GM23338 (cell line): ENCODE measurements at regions not wholly inside any gene's neighbourhood (a gene's known extent, or its start where the extent isn't known, plus 50 kb on each side); places are given as distances from the start of the nearest gene placed in this dataset.

ENCODE experiments used
- ATAC-seq: fragments of 200-7000 bp; cut with Tn5 transposase; 3 replicates; pipeline ENCODE4 v1.9.1; 2020
- DNase-seq: peaks from one replicate; pipeline ENCODE4 v3.0.0-alpha.2; 2015; ENCODE audit warnings: low spot score
- H2AFZ ChIP-seq: fragments of 200-600 bp; sonication (generic); 2 replicates; pipeline ENCODE4 v1.8.0; 2016; ENCODE audit warnings: antibody characterized with exemption, mild to moderate bottlenecking, moderate library complexity
- H3F3A ChIP-seq: fragments of 200-600 bp; sonication (generic); replicated peaks from 2 replicates; pipeline ENCODE4 v1.8.0; 2017; ENCODE audit warnings: antibody characterized with exemption, mixed run types, low read depth
- H3K27ac ChIP-seq: fragments of 200-600 bp; sonication (generic); 2 replicates; pipeline ENCODE4 v1.6.1; 2016; ENCODE audit warnings: low read depth
- H3K27me3 ChIP-seq: fragments of 200-600 bp; sonication (generic); 2 replicates; pipeline ENCODE4 v1.8.0; 2016; ENCODE audit warnings: mild to moderate bottlenecking, mixed run types, moderate library complexity; ENCODE audit not compliant: insufficient read depth
- H3K36me3 ChIP-seq: fragments of 200-600 bp; sonication (generic); 2 replicates; pipeline ENCODE4 v1.8.0; 2016; ENCODE audit warnings: mild to moderate bottlenecking; ENCODE audit not compliant: insufficient read depth
- H3K4me1 ChIP-seq: fragments of 200-600 bp; sonication (generic); 2 replicates; pipeline ENCODE4 v1.8.0; 2016; ENCODE audit warnings: mild to moderate bottlenecking, moderate library complexity; ENCODE audit not compliant: insufficient read depth
- H3K4me2 ChIP-seq: fragments of 200-600 bp; sonication (generic); 2 replicates; pipeline ENCODE4 v1.7.1; 2017; ENCODE audit warnings: mixed run types
- H3K4me3 ChIP-seq: fragments of 200-600 bp; sonication (generic); 2 replicates; pipeline ENCODE4 v1.6.1; 2016; ENCODE audit warnings: mixed run types
- H3K79me2 ChIP-seq: fragments of 200-600 bp; sonication (generic); replicated peaks from 2 replicates; pipeline ENCODE4 v1.8.0; 2017; ENCODE audit warnings: mild to moderate bottlenecking; ENCODE audit not compliant: insufficient read depth
- H3K9me2 ChIP-seq: fragments of 200-600 bp; sonication (generic); 2 replicates; pipeline ENCODE4 v1.8.0; 2017; ENCODE audit not compliant: insufficient read depth
- H4K20me1 ChIP-seq: fragments of 200-600 bp; sonication (generic); replicated peaks from 2 replicates; pipeline ENCODE4 v1.8.0; 2017; ENCODE audit warnings: mild to moderate bottlenecking; ENCODE audit not compliant: insufficient read depth
- H3K27ac Mint-ChIP-seq: 2 replicates; pipeline ENCODE4 v1.8.0; 2020; ENCODE audit warnings: inconsistent platforms, mild to moderate bottlenecking, moderate library complexity, mixed read lengths
- H3K27me3 Mint-ChIP-seq: 3 replicates; pipeline ENCODE4 v1.8.0; 2022; ENCODE audit warnings: low read depth, mild to moderate bottlenecking, moderate library complexity, mixed read lengths, inconsistent platforms; ENCODE audit not compliant: insufficient read depth, poor library complexity
- H3K36me3 Mint-ChIP-seq: 3 replicates; pipeline ENCODE4 v1.8.0; 2021; ENCODE audit warnings: low read depth, mild to moderate bottlenecking, inconsistent platforms, moderate library complexity, mixed read lengths
- H3K4me1 Mint-ChIP-seq: 3 replicates; pipeline ENCODE4 v1.8.0; 2020; ENCODE audit warnings: mild to moderate bottlenecking, inconsistent platforms, mixed read lengths
- H3K4me3 Mint-ChIP-seq: 3 replicates; pipeline ENCODE4 v1.8.0; 2021; ENCODE audit warnings: moderate library complexity, mild to moderate bottlenecking, inconsistent platforms, mixed read lengths
- H3K9me3 Mint-ChIP-seq: 3 replicates; pipeline ENCODE4 v1.8.0; 2020; ENCODE audit warnings: moderate library complexity, mild to moderate bottlenecking, inconsistent platforms, mixed read lengths
- EZH2 ChIP-seq: fragments of 200-600 bp; sonication (generic); IDR thresholded peaks from one replicate; pipeline ENCODE4 v1.8.0; 2017; ENCODE audit warnings: antibody characterized with exemption, mild to moderate bottlenecking, low read depth; ENCODE audit not compliant: unreplicated experiment
- JUNB ChIP-seq: IDR thresholded peaks from one replicate; pipeline ENCODE4 v1.6.1; 2016; ENCODE audit warnings: antibody characterized with exemption; ENCODE audit not compliant: unreplicated experiment
- NANOG ChIP-seq: IDR thresholded peaks from 2 replicates; pipeline ENCODE4 v1.6.1; 2016; ENCODE audit warnings: antibody characterized with exemption, borderline replicate concordance
- ZNF114 ChIP-seq: fragments of 250-450 bp; sonication (Bioruptor Pico); IDR thresholded peaks from 2 replicates; pipeline ENCODE4 v1.5.0; 2020; ENCODE audit warnings: mild to moderate bottlenecking, moderate library complexity
- TF ChIP-seq, protein P1 (sequence below): IDR thresholded peaks from one replicate; pipeline ENCODE4 v1.6.1; 2018; ENCODE audit warnings: antibody characterized with exemption; ENCODE audit not compliant: unreplicated experiment
- TF ChIP-seq, protein P2 (sequence below), 2 experiments: fragments of 200-600 bp in 1 of 2; sonication (generic) in 1 of 2; conservative IDR thresholded peaks; 2 replicates each; pipeline versions ENCODE4 v1.5.1 to v1.6.1; 2016 to 2017; ENCODE audit warnings: antibody characterized with exemption in 2 of 2, low read depth in 2 of 2, mild to moderate bottlenecking in 2 of 2, moderate library complexity in 1 of 2
- TF ChIP-seq, protein P3 (sequence below): IDR thresholded peaks from 2 replicates; pipeline ENCODE4 v1.6.1; 2016; ENCODE audit warnings: antibody characterized with exemption

DNA sequence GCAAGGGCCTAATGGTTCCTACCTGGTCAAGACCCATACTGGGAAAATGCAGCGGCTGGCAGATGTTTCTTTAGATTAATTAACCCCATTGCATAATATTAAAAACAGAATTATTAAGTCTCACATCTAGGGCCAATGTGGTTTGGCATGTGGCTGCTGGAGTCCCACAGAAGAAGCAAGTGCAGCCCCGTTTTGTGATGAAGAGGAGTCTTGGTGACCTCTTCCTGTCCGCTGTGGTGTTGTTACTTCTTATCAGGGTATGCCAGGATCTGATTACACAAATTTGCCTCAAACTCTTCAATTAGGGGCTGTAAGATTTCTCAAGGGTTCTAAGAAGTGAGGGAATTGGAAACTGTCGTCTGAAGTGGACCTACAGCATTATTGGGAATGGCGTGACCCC lies 240.3 kb downstream of the SEC23IP start (continued):
- TF ChIP-seq, protein P1, sequence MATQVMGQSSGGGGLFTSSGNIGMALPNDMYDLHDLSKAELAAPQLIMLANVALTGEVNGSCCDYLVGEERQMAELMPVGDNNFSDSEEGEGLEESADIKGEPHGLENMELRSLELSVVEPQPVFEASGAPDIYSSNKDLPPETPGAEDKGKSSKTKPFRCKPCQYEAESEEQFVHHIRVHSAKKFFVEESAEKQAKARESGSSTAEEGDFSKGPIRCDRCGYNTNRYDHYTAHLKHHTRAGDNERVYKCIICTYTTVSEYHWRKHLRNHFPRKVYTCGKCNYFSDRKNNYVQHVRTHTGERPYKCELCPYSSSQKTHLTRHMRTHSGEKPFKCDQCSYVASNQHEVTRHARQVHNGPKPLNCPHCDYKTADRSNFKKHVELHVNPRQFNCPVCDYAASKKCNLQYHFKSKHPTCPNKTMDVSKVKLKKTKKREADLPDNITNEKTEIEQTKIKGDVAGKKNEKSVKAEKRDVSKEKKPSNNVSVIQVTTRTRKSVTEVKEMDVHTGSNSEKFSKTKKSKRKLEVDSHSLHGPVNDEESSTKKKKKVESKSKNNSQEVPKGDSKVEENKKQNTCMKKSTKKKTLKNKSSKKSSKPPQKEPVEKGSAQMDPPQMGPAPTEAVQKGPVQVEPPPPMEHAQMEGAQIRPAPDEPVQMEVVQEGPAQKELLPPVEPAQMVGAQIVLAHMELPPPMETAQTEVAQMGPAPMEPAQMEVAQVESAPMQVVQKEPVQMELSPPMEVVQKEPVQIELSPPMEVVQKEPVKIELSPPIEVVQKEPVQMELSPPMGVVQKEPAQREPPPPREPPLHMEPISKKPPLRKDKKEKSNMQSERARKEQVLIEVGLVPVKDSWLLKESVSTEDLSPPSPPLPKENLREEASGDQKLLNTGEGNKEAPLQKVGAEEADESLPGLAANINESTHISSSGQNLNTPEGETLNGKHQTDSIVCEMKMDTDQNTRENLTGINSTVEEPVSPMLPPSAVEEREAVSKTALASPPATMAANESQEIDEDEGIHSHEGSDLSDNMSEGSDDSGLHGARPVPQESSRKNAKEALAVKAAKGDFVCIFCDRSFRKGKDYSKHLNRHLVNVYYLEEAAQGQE: no peak
- no peak for TF ChIP-seq JUNB
- TF ChIP-seq, protein P2, sequence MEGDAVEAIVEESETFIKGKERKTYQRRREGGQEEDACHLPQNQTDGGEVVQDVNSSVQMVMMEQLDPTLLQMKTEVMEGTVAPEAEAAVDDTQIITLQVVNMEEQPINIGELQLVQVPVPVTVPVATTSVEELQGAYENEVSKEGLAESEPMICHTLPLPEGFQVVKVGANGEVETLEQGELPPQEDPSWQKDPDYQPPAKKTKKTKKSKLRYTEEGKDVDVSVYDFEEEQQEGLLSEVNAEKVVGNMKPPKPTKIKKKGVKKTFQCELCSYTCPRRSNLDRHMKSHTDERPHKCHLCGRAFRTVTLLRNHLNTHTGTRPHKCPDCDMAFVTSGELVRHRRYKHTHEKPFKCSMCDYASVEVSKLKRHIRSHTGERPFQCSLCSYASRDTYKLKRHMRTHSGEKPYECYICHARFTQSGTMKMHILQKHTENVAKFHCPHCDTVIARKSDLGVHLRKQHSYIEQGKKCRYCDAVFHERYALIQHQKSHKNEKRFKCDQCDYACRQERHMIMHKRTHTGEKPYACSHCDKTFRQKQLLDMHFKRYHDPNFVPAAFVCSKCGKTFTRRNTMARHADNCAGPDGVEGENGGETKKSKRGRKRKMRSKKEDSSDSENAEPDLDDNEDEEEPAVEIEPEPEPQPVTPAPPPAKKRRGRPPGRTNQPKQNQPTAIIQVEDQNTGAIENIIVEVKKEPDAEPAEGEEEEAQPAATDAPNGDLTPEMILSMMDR (conservative IDR thresholded peaks at IDR 0.05; ENCODE audit: low read depth in 2 of 2): no peak

DNA sequence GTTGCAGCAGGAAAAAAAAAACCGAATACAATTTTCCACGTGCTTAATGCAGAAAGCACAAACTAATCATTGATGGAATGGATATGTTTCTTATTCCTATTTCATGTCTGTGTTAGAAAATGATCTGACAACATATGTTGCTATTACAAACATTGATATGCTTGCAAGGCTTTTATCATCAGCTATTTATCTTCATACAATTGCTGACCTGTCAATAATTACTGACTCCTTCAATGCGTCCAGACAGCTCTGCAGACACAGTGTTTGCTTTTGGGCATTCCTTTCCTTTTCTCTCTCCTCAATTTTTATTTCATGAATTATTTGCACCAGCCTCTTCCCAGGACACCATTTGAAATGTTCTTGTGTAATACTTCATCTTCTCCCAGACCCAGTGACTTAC lies 246.2 kb downstream of the SEC23IP start:
- Mint-ChIP-seq H3K27ac (no peak overlapping the region), H3K4me3 (no peak overlapping the region), H3K4me1 (peaks cover 10% of the 10 kb centered on the region; the same call in 2 of the 3 replicates), H3K36me3 (peaks cover 4% of the 10 kb centered on the region; the same call in 1 of the 3 replicates), H3K9me3 (peaks cover 5% of the 10 kb centered on the region; the same call in 2 of the 3 replicates), H3K27me3 (peaks cover 3% of the 10 kb centered on the region)
- TF ChIP-seq, protein P3, sequence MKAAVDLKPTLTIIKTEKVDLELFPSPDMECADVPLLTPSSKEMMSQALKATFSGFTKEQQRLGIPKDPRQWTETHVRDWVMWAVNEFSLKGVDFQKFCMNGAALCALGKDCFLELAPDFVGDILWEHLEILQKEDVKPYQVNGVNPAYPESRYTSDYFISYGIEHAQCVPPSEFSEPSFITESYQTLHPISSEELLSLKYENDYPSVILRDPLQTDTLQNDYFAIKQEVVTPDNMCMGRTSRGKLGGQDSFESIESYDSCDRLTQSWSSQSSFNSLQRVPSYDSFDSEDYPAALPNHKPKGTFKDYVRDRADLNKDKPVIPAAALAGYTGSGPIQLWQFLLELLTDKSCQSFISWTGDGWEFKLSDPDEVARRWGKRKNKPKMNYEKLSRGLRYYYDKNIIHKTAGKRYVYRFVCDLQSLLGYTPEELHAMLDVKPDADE: no peak
- TF ChIP-seq EZH2 (no peak), NANOG (no peak), ZNF114 (CRISPR knock-in tag) (no peak)
- TF ChIP-seq, protein P1: no peak
- TF ChIP-seq, protein P2 (conservative IDR thresholded peaks at IDR 0.05; ENCODE audit: low read depth in 2 of 2): no peak
- 0 out of 2 replicates have a peak, but pooled peaks cover 4% of the 10 kb centered on the region for H3K4me1 ChIP-seq
- H3K4me2 ChIP-seq: no peak overlapping the region
- DNase-seq (no peak), ATAC-seq (no peak)
- H3K27ac ChIP-seq: no peak overlapping the region
- no peaks in the 10 kb centered on the region for H3K79me2 ChIP-seq
- no peaks in the 10 kb centered on the region for H3K9me2 ChIP-seq
- H4K20me1 ChIP-seq: no peaks in the 10 kb centered on the region
- H3K27me3 ChIP-seq: no peaks in the 10 kb centered on the region
- H3F3A ChIP-seq: no peaks in the 10 kb centered on the region
- no peak overlapping the region for H2AFZ ChIP-seq
- H3K36me3 ChIP-seq: no peaks in the 10 kb centered on the region
- no peak overlapping the region for H3K4me3 ChIP-seq
